WTC11 (cell line): ENCODE measurements at regions not wholly inside any gene's neighbourhood (a gene's known extent, or its start where the extent isn't known, plus 50 kb on each side); places are given as distances from the start of the nearest gene placed in this dataset.

Source experiments
- CTCF ChIP-seq: fragments of 200-600 bp; IDR thresholded peaks from 2 replicates; pipeline ENCODE4 v1.8.0; 2022; ENCODE audit warnings: antibody characterized with exemption
- FOXK1 ChIP-seq: sonication (generic); formaldehyde crosslinking; IDR thresholded peaks from 2 replicates; pipeline ENCODE4 v1.8.0; 2022; ENCODE audit warnings: mild to moderate bottlenecking, moderate library complexity, missing genetic modification reagents
- HMGXB4 ChIP-seq: sonication (generic); formaldehyde crosslinking; IDR thresholded peaks from 2 replicates; pipeline ENCODE4 v1.8.1; 2023; ENCODE audit warnings: mild to moderate bottlenecking, moderate library complexity, missing genetic modification reagents
- MAX ChIP-seq: sonication (generic); formaldehyde crosslinking; IDR thresholded peaks from 2 replicates; pipeline ENCODE4 v1.8.0; 2022; ENCODE audit warnings: mild to moderate bottlenecking, missing genetic modification reagents
- MLX ChIP-seq: sonication (generic); formaldehyde crosslinking; IDR thresholded peaks from 2 replicates; pipeline ENCODE4 v1.8.1; 2023; ENCODE audit warnings: mild to moderate bottlenecking, missing genetic modification reagents, moderate library complexity
- STAT6 ChIP-seq: sonication (generic); formaldehyde crosslinking; conservative IDR thresholded peaks from 2 replicates; pipeline ENCODE4 v1.8.1; 2023; ENCODE audit warnings: mild to moderate bottlenecking, low read depth, missing genetic modification reagents, moderate library complexity
- TCF7 ChIP-seq: sonication (generic); formaldehyde crosslinking; IDR thresholded peaks from 2 replicates; pipeline ENCODE4 v1.8.0; 2022; ENCODE audit warnings: mild to moderate bottlenecking, low read depth, missing genetic modification reagents, moderate library complexity
- TEAD4 ChIP-seq: sonication (generic); formaldehyde crosslinking; IDR thresholded peaks from 2 replicates; pipeline ENCODE4 v1.8.0; 2022; ENCODE audit warnings: mild to moderate bottlenecking, missing genetic modification reagents
- USF1 ChIP-seq: sonication (generic); formaldehyde crosslinking; IDR thresholded peaks from 2 replicates; pipeline ENCODE4 v1.8.0; 2022; ENCODE audit warnings: mild to moderate bottlenecking, missing genetic modification reagents
- ZNF232 ChIP-seq: sonication (generic); formaldehyde crosslinking; IDR thresholded peaks from 2 replicates; pipeline ENCODE4 v1.8.0; 2022; ENCODE audit warnings: mild to moderate bottlenecking, missing genetic modification reagents

- TF ChIP-seq TEAD4 (CRISPR knock-in tag) (no peak), FOXK1 (CRISPR knock-in tag) (no peak), CTCF (no peak), TCF7 (CRISPR knock-in tag) (no peak), STAT6 (CRISPR knock-in tag) (no peak), MAX (CRISPR knock-in tag) (no peak), MLX (no peak), HMGXB4 (CRISPR knock-in tag) (no peak), USF1 (CRISPR knock-in tag) (no peak), ZNF232 (CRISPR knock-in tag) (no peak)
These were observed 368.6 kb upstream of the RBMS3 start for GRCh38 chr3:28912120-28912885.
